GM15510 (cell line): ENCODE measurements at regions not wholly inside any gene's neighbourhood (a gene's known extent, or its start where the extent isn't known, plus 50 kb on each side); places are given as distances from the start of the nearest gene placed in this dataset.

Source experiments
- POLR2A ChIP-seq: IDR thresholded peaks from 3 replicates; pipeline ENCODE4 v1.6.1; 2011; ENCODE audit warnings: borderline replicate concordance; ENCODE audit not compliant: insufficient read length; ENCODE audit errors: extremely low read depth

- no peak for TF ChIP-seq POLR2A
Observed at GRCh38 chr15:31799715-31800321, 230.5 kb upstream of the CHRNA7 start.

GRCh38 chr15:31801152-31801551 lies 229.2 kb upstream of the CHRNA7 start:
- no peak for TF ChIP-seq POLR2A

GRCh38 chr15:31802761-31803160 lies 227.6 kb upstream of the CHRNA7 start:
- no peak for TF ChIP-seq POLR2A

GRCh38 chr15:31803388-31803884 lies 226.9 kb upstream of the CHRNA7 start:
- no peak for TF ChIP-seq POLR2A

- TF ChIP-seq POLR2A, result no peak
Observed at GRCh38 chr15:31805090-31805662, 225.1 kb upstream of the CHRNA7 start.

GRCh38 chr15:31806106-31806505 lies 224.2 kb upstream of the CHRNA7 start:
- TF ChIP-seq POLR2A, result no peak

DNA sequence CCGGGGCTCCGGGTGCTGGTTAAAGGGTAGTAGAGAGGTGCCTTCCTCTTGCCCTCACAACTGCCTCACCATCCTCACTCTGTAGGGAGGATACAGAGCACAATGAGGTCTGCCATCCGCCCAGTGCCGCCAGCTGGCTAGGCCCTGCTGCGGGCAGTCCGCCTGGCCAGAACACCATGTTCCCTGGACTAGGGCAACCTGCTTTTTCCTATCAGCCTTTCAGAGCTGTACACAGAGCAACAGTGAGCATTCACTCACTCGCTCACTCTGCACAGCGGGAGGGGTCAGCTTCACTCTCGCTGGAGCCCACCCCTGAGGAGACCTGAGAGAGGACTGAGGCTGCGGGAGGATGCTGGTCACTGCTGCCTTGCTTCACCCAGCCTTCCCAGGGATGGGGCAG lies 218.7 kb upstream of the CHRNA7 start:
- TF ChIP-seq POLR2A, result no peak

- TF ChIP-seq POLR2A, result no peak
Observed at GRCh38 chr15:31814082-31814481, 216.2 kb upstream of the CHRNA7 start.

DNA sequence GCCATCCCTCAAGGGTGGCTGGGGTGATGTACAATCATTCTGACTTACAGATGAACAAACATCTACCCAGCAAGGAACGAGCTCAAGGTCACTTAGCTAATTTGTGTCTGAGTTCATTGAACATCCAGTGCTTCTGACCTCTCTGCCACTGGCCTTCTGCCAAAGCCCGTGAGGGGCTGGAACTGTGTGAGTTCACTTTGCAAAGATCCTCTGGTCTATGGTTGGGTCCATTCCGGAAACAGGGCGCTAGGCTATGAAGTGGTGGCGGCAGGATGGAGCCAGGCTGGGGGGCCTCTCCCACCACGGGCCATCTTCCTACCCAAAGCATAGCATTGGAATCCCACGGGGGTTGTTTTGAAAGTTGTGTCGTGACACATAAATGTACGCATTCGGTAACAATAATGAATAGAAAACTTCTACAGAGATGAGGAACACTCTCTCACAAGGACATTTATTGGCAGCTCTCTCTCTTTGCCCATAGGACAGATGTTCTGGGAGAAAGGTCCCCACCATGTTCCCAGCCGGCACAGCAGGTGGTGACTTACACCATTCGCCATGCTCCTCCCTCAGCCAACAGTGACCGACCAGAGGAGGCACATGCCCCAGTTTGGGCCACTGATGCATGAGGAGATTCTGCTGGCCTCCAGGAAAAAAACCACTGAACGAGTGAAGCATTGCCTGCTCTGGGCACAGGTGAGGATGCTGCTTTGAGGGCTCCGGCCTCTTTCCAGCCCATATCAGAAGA lies 214.7 kb upstream of the CHRNA7 start:
- TF ChIP-seq POLR2A, result no peak

- no peak for TF ChIP-seq POLR2A
Observed at GRCh38 chr15:31822463-31822862, 207.9 kb upstream of the CHRNA7 start.

- TF ChIP-seq POLR2A, result no peak
Observed at GRCh38 chr15:31824024-31824423, 206.3 kb upstream of the CHRNA7 start.

- TF ChIP-seq POLR2A, result no peak
Observed at GRCh38 chr15:31828594-31828993, 201.7 kb upstream of the CHRNA7 start.

GRCh38 chr15:31830591-31830990 lies 199.7 kb upstream of the CHRNA7 start:
- TF ChIP-seq POLR2A, result no peak

DNA sequence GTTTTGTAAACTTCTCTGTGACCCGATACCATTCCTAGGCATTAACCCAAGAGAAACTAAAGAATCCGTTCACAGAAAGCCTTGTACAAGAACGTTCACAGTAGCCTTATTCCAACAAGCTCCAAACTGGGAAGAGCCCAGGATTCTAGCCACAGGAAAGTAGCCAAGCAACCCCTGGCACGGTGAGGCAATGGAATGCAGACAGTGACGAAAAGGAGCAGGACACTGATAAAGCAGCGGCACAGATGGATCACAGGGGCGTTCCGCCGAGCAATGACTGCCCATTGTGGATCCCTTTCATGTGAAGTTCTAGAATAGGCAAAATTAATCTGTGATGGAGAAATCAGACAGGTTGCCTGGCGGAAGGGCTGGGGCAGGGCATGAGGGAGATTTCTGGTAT lies 198.7 kb upstream of the CHRNA7 start:
- TF ChIP-seq POLR2A, result no peak

DNA sequence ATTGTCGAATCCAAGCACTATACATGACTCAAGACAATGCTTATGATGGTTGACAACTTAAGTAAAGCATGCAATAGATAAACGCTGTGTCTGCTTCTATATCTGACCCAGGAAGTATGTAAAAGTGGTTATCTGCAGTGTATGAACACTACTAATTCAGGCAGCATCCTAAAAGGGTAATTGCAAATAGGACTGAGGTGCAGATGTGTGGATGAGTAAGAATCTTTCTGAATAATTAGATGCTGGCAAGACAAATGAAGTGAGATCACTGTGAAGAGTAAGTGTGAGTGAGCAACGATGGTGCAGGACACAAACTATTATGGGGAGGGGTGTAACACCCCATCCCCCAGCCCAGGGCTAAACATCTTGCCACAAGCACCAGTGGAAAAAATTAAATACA lies 195.7 kb upstream of the CHRNA7 start:
- TF ChIP-seq POLR2A, result no peak

- TF ChIP-seq POLR2A, result no peak
Observed at GRCh38 chr15:31839388-31839787, 190.9 kb upstream of the CHRNA7 start.
